ENCODE measurements at regions not wholly inside any gene's neighbourhood (a gene's known extent, or its start where the extent isn't known, plus 50 kb on each side); places are given as distances from the start of the nearest gene placed in this dataset.

GRCh38 chr2:138421971-138422335 lies 79.6 kb upstream of the SPOPL start:
- POLR2A ChIA-PET, result no interaction called here
- Histone ChIP-seq H4K20me1 (replicated peaks; ENCODE audit: control insufficient read depth, extremely low read depth, insufficient read depth, low read length) (no peaks in the 10 kb centered on the region), H3K4me3 (replicated peaks in 1 of 3; ENCODE audit: insufficient read depth in 1 of 3, low read depth in 1 of 3, low read length in 3 of 3) (no peak overlapping the region), H3K79me2 (ENCODE audit: control insufficient read depth, insufficient read depth, low read length) (no peaks in the 10 kb centered on the region), H3K9me1 (replicated peaks; ENCODE audit: control insufficient read depth, extremely low read depth, insufficient read depth, low read length) (no peaks in the 10 kb centered on the region), H3K27me3 (ENCODE audit: control insufficient read depth in 2 of 2, insufficient read depth in 2 of 2, low read length in 2 of 2) (no peaks in the 10 kb centered on the region), H3K36me3 (ENCODE audit: control insufficient read depth in 2 of 2, extremely low read depth in 1 of 2, insufficient read depth in 2 of 2, low read length in 2 of 2) (no peaks in the 10 kb centered on the region), H3K27ac (ENCODE audit: insufficient read depth, low read depth, low read length) (peak overlapping the region; percentile 48), H2AFZ (ENCODE audit: low read depth, low read length) (no peak overlapping the region), H3K9me3 (replicated peaks; ENCODE audit: control insufficient read depth, insufficient read depth, low read length) (no peaks in the 10 kb centered on the region), H3K4me1 (ENCODE audit: control insufficient read depth, extremely low read depth, insufficient read depth, low read length) (peaks cover 19% of the 10 kb centered on the region), H3K4me2 (ENCODE audit: insufficient read depth, low read length) (peak overlapping the region; percentile 4), H3K9ac (replicated peaks; ENCODE audit: extremely low read depth, insufficient read depth, low read length) (no peak overlapping the region)
- CTCF ChIA-PET, result no interaction called here
- TF ChIP-seq CTCF (IDR thresholded peaks at IDR 0.05; ENCODE audit: extremely low read depth in 1 of 2, insufficient read depth in 1 of 2, low read depth in 1 of 2, low read length in 2 of 2) (no peak), FOS (IDR thresholded peaks at IDR 0.05; ENCODE audit: borderline replicate concordance, insufficient read depth, low read length) (peak; percentile 62), EZH2 (IDR thresholded peaks at IDR 0.05; ENCODE audit: borderline replicate concordance, low read depth, low read length, severe bottlenecking) (no peak), MAX (IDR thresholded peaks at IDR 0.05; ENCODE audit: insufficient read depth, insufficient read length) (no peak), GATA2 (IDR thresholded peaks at IDR 0.05; ENCODE audit: insufficient read depth, insufficient read length, low read depth, low read length) (peak; percentile 35), POLR2AphosphoS5 (IDR thresholded peaks at IDR 0.05; ENCODE audit: insufficient read depth, low read depth, low read length) (peak; percentile 28), JUN (IDR thresholded peaks at IDR 0.05; ENCODE audit: borderline replicate concordance, insufficient read depth, insufficient read length, low read depth) (peak; percentile 17), MYC (IDR thresholded peaks at IDR 0.05; ENCODE audit: low read depth, low read length) (no peak)
- dilution Hi-C loops (cut with MboI; ENCODE audit: extremely low pct_ligation_motif_present, low sequenced_read_pairs), result no loop called here
- intact Hi-C loops (cut with micrococcal nuclease), result no loop called here
- BruUV-seq (replicated peaks), result no TSS peak
- FAIRE-seq (peak; percentile 93), DNase-seq (ENCODE audit: low read depth, low spot score) (peak; percentile 83)

Data from endothelial cell of umbilical vein (primary cell).